ENCODE measurements at regions not wholly inside any gene's neighbourhood (a gene's known extent, or its start where the extent isn't known, plus 50 kb on each side); places are given as distances from the start of the nearest gene placed in this dataset.

- no peak overlapping the region for H3K27ac ChIP-seq
- H3K4me3 ChIP-seq = no peak overlapping the region
- H3K79me2 ChIP-seq = no peaks in the 10 kb centered on the region
- H3K9me2 ChIP-seq (replicated peaks; ENCODE audit: insufficient read depth) = no peaks in the 10 kb centered on the region
- no peaks in the 10 kb centered on the region for H4K20me1 ChIP-seq (ENCODE audit: insufficient read depth, poor library complexity, severe bottlenecking)
- no peaks in the 10 kb centered on the region for H3K4me1 ChIP-seq (ENCODE audit: insufficient read depth)
- no peak overlapping the region for H3K4me2 ChIP-seq
- no peaks in the 10 kb centered on the region for H3K36me3 ChIP-seq (replicated peaks; ENCODE audit: insufficient read depth, low read depth)
- no peaks in the 10 kb centered on the region for H3K27me3 ChIP-seq
- WGBS (ENCODE audit: low lambda C conversion rate, missing lambda C conversion rate) = 91% methylated on average over 4 of the region's 4 CpGs
- no peak for DNase-seq (ENCODE audit: low spot score)
- H2AFZ ChIP-seq = no peak overlapping the region
- no peaks in the 10 kb centered on the region for H3K9me3 ChIP-seq (ENCODE audit: low read depth)
- TF ChIP-seq EZH2phosphoT487 (IDR thresholded peaks at IDR 0.05; ENCODE audit: low read depth, severe bottlenecking, unreplicated experiment) (no peak), EZH2 (IDR thresholded peaks at IDR 0.05; ENCODE audit: borderline replicate concordance) (no peak)
- TF ChIP-seq, protein P1, sequence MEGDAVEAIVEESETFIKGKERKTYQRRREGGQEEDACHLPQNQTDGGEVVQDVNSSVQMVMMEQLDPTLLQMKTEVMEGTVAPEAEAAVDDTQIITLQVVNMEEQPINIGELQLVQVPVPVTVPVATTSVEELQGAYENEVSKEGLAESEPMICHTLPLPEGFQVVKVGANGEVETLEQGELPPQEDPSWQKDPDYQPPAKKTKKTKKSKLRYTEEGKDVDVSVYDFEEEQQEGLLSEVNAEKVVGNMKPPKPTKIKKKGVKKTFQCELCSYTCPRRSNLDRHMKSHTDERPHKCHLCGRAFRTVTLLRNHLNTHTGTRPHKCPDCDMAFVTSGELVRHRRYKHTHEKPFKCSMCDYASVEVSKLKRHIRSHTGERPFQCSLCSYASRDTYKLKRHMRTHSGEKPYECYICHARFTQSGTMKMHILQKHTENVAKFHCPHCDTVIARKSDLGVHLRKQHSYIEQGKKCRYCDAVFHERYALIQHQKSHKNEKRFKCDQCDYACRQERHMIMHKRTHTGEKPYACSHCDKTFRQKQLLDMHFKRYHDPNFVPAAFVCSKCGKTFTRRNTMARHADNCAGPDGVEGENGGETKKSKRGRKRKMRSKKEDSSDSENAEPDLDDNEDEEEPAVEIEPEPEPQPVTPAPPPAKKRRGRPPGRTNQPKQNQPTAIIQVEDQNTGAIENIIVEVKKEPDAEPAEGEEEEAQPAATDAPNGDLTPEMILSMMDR (IDR thresholded peaks at IDR 0.05; ENCODE audit: poor library complexity) = no peak
These were observed 475.2 kb upstream of the TGFBR2 start for GRCh38 chr3:30131191-30131590.

- Histone ChIP-seq H2AFZ (no peak overlapping the region), H3K9me2 (replicated peaks; ENCODE audit: insufficient read depth) (no peaks in the 10 kb centered on the region), H3K4me2 (no peak overlapping the region), H3K79me2 (no peaks in the 10 kb centered on the region), H3K27ac (no peak overlapping the region), H4K20me1 (ENCODE audit: insufficient read depth, poor library complexity, severe bottlenecking) (no peaks in the 10 kb centered on the region), H3K4me1 (ENCODE audit: insufficient read depth) (no peaks in the 10 kb centered on the region), H3K9me3 (ENCODE audit: low read depth) (no peaks in the 10 kb centered on the region), H3K36me3 (replicated peaks; ENCODE audit: insufficient read depth, low read depth) (no peaks in the 10 kb centered on the region), H3K4me3 (no peak overlapping the region), H3K27me3 (no peaks in the 10 kb centered on the region)
- 89% methylated on average over 4 of the region's 4 CpGs for WGBS (ENCODE audit: low lambda C conversion rate, missing lambda C conversion rate)
- TF ChIP-seq, protein P1 (IDR thresholded peaks at IDR 0.05; ENCODE audit: poor library complexity) = peak; percentile 11
- TF ChIP-seq EZH2 (IDR thresholded peaks at IDR 0.05; ENCODE audit: borderline replicate concordance) = no peak
- DNase-seq (ENCODE audit: low spot score) = no peak
These were observed 471.2 kb upstream of the TGFBR2 start for GRCh38 chr3:30135190-30135589.

DNA sequence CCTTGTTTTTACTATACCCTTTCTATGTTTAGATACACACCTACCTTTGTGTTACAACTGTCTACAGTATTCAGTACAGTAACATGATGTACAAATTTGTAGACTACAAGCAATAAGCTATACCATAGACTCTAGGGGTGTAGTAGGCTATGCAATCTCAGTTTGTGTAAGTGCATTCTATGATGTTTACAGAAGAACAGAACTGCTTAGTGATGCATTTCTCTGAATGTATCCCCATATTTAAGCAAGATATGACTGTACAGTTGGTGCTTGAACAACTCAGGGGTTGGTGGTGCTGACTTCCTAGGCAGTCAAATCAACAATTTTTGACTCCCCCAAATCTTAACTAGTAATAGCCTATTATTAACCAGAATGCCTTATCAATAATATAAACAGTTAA lies 467.1 kb upstream of the TGFBR2 start:
- Histone ChIP-seq H3K9me2 (replicated peaks; ENCODE audit: insufficient read depth) (no peaks in the 10 kb centered on the region), H3K4me1 (ENCODE audit: insufficient read depth) (no peaks in the 10 kb centered on the region), H3K4me3 (no peak overlapping the region), H3K9me3 (ENCODE audit: low read depth) (no peaks in the 10 kb centered on the region), H3K36me3 (replicated peaks; ENCODE audit: insufficient read depth, low read depth) (no peaks in the 10 kb centered on the region), H3K79me2 (no peaks in the 10 kb centered on the region), H3K4me2 (no peak overlapping the region), H3K27me3 (no peaks in the 10 kb centered on the region), H2AFZ (no peak overlapping the region), H3K27ac (no peak overlapping the region), H4K20me1 (ENCODE audit: insufficient read depth, poor library complexity, severe bottlenecking) (no peaks in the 10 kb centered on the region)
- no peak for DNase-seq (ENCODE audit: low spot score)
- TF ChIP-seq EZH2 (IDR thresholded peaks at IDR 0.05; ENCODE audit: borderline replicate concordance) (no peak), EZH2phosphoT487 (IDR thresholded peaks at IDR 0.05; ENCODE audit: low read depth, severe bottlenecking, unreplicated experiment) (no peak)
- TF ChIP-seq, protein P1 (IDR thresholded peaks at IDR 0.05; ENCODE audit: poor library complexity) = no peak

Measured in hepatocyte (in vitro differentiated cells).